Mucosa of descending colon (tissue), 3 donors: ENCODE measurements at regions not wholly inside any gene's neighbourhood (a gene's known extent, or its start where the extent isn't known, plus 50 kb on each side); places are given as distances from the start of the nearest gene placed in this dataset.

Experiments
- ATAC-seq: fragments of 200-7000 bp; cut with Tn5 transposase; one replicate; pipeline ENCODE4 v1.9.1; 2020; ENCODE audit warnings: mild to moderate bottlenecking, moderate library complexity
- DNase-seq, 3 donors: peaks; one replicate each; pipeline ENCODE4 v3.0.0-alpha.2; 2020
- H3K36me3 ChIP-seq: fragments of 200-600 bp; one replicate; pipeline ENCODE4 v1.8.0; 2021; ENCODE audit warnings: low read depth, mild to moderate bottlenecking
- H3K4me1 ChIP-seq: fragments of 200-600 bp; one replicate; pipeline ENCODE4 v1.8.0; 2021; ENCODE audit warnings: low read depth, mild to moderate bottlenecking
- H3K4me3 ChIP-seq: fragments of 200-600 bp; one replicate; pipeline ENCODE4 v1.8.0; 2021; ENCODE audit warnings: mild to moderate bottlenecking
- H3K9me3 ChIP-seq: fragments of 200-600 bp; one replicate; pipeline ENCODE4 v1.8.0; 2021; ENCODE audit warnings: mild to moderate bottlenecking
- intact Hi-C, 2 donors: fragments of 100-400 bp; cut with DNase I in 1 of 2; cut with micrococcal nuclease in 1 of 2; formaldehyde crosslinking; loops; one replicate each; pipeline versions ENCODE4 v1.11.0 to v1.11.1; 2022; cut with DNase I, micrococcal nuclease
- TF ChIP-seq, protein P1 (sequence below): fragments of 200-600 bp; IDR thresholded peaks from one replicate; pipeline ENCODE4 v1.8.0; 2022; ENCODE audit warnings: antibody characterized with exemption, mild to moderate bottlenecking
- donor health status: DM: no; HTN: no; CAD: no; lungs with moderate emphysema.
- donor health status: DM: no; HTN: no; CAD: no.
- donor health status: DM: no; HTN: yes; CAD: no.

- TF ChIP-seq, protein P1, sequence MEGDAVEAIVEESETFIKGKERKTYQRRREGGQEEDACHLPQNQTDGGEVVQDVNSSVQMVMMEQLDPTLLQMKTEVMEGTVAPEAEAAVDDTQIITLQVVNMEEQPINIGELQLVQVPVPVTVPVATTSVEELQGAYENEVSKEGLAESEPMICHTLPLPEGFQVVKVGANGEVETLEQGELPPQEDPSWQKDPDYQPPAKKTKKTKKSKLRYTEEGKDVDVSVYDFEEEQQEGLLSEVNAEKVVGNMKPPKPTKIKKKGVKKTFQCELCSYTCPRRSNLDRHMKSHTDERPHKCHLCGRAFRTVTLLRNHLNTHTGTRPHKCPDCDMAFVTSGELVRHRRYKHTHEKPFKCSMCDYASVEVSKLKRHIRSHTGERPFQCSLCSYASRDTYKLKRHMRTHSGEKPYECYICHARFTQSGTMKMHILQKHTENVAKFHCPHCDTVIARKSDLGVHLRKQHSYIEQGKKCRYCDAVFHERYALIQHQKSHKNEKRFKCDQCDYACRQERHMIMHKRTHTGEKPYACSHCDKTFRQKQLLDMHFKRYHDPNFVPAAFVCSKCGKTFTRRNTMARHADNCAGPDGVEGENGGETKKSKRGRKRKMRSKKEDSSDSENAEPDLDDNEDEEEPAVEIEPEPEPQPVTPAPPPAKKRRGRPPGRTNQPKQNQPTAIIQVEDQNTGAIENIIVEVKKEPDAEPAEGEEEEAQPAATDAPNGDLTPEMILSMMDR = no peak
- intact Hi-C loops = no loop called here
- no peak overlapping the region for H3K4me3 ChIP-seq
These were observed 465.4 kb downstream of the CD109 start for GRCh38 chr6:74161380-74161779.

DNA sequence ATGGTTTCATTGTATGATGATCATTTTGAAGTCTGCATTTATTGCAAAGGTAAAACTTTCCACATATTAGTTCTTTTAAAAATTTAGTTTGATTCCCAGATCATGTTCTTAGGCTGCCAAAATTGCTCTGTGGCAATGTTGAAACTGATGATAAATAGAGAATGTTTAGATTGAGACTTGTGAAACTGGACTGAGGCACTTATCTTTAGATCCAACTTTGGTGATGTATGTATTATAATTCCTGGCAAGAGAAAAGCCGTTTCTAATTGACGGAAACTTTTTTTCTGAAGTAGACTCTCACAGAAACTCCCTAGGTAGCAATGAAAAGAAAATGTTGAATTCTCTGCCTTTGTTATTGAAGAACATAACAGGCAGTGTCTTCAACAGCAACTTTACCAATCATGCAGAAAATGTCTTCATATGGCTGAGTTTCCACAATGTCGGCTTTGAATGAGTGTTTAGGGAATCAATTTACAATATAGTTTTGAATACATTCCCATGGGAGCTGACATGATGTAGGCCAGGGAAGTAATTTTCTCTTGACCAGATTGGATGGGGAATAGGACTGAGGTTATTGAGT is 456.2 kb downstream of the CD109 start:
- H3K4me3 ChIP-seq = no peak overlapping the region
- DNase-seq (no peak), ATAC-seq (no peak)
- TF ChIP-seq, protein P1 = no peak
- intact Hi-C loops = no loop called here
- no peaks in the 10 kb centered on the region for H3K4me1 ChIP-seq
- H3K9me3 ChIP-seq = no peaks in the 10 kb centered on the region
- no peaks in the 10 kb centered on the region for H3K36me3 ChIP-seq

More at GRCh38 chr6:74161380-74161779, 465.4 kb downstream of the CD109 start:
- no peaks in the 10 kb centered on the region for H3K4me1 ChIP-seq
- no peak for DNase-seq
- H3K36me3 ChIP-seq = no peaks in the 10 kb centered on the region
- ATAC-seq = no peak
- H3K9me3 ChIP-seq = peaks cover 3% of the 10 kb centered on the region

- no peak overlapping the region for H3K4me3 ChIP-seq
- H3K9me3 ChIP-seq = no peaks in the 10 kb centered on the region
- TF ChIP-seq, protein P1 = no peak
- ATAC-seq (no peak), DNase-seq (no peak)
- intact Hi-C loops = no loop called here
- H3K36me3 ChIP-seq = no peaks in the 10 kb centered on the region
- no peaks in the 10 kb centered on the region for H3K4me1 ChIP-seq
These were observed 449.9 kb downstream of the CD109 start for GRCh38 chr6:74145931-74146330.

DNA sequence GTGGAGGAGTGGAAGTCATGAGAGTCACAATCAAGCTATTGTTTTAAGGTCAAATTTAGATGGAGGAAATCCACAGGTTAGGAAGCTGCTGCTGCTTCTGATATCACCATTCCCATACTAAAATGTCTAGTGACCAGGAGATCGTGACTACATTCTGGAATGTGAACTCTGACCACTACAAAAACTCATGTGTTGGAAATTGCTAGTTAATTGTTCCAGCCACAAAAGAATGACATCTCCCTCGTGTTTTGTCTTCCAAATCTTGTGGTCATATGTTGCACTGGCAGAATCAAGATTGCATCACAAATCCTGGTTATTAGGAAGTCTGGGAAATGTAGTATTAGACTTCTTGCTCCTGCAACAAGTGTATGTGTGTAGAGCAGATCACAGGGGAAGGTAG is 441.9 kb downstream of the CD109 start:
- ATAC-seq = no peak
- TF ChIP-seq, protein P1 = no peak
- no peak for DNase-seq
- Histone ChIP-seq H3K36me3 (no peaks in the 10 kb centered on the region), H3K4me3 (no peak overlapping the region), H3K4me1 (no peaks in the 10 kb centered on the region), H3K9me3 (no peaks in the 10 kb centered on the region)
- intact Hi-C loops = no loop called here

GRCh38 chr6:74134327-74134726 is 438.3 kb downstream of the CD109 start:
- TF ChIP-seq, protein P1 = no peak
- Histone ChIP-seq H3K9me3 (no peaks in the 10 kb centered on the region), H3K4me3 (no peak overlapping the region), H3K4me1 (no peaks in the 10 kb centered on the region), H3K36me3 (no peaks in the 10 kb centered on the region)
- intact Hi-C loops = no loop called here
- ATAC-seq = no peak
- DNase-seq = no peak

DNA sequence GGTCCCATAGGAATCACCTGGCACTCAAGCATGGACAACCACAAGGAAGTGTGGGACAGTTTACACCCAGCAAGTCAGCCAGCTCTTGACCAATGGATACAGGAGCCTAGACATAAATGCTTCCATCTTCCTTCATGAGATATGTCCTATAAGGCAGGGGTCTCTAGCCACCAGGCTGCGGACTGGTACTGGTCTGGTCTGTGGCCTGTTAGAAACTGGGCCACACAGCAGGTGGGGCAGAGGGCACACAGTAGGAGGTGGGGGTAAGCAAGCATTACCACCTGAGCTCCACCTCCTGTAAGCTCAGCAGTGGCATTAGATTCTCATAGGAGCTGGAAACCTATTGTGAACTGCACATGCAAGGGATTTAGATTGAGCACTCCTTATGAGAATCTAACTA is 437.1 kb downstream of the CD109 start:
- Histone ChIP-seq H3K36me3 (no peaks in the 10 kb centered on the region), H3K9me3 (no peaks in the 10 kb centered on the region), H3K4me1 (no peaks in the 10 kb centered on the region), H3K4me3 (no peak overlapping the region)
- intact Hi-C loops = no loop called here
- TF ChIP-seq, protein P1 = no peak
- ATAC-seq (no peak), DNase-seq (no peak)
